GM23248 (cell line): ENCODE measurements at regions not wholly inside any gene's neighbourhood (a gene's known extent, or its start where the extent isn't known, plus 50 kb on each side); places are given as distances from the start of the nearest gene placed in this dataset.

Source experiments
- DNase-seq: peaks from one replicate; pipeline ENCODE4 v3.0.0-alpha.2; 2015
- H2AFZ ChIP-seq: fragments of 200-600 bp; sonication (generic); 2 replicates; pipeline ENCODE4 v1.6.1; 2016; ENCODE audit warnings: antibody characterized with exemption
- H3F3A ChIP-seq: fragments of 200-600 bp; sonication (generic); 2 replicates; pipeline ENCODE4 v1.6.1; 2016; ENCODE audit warnings: mild to moderate bottlenecking, antibody characterized with exemption, mixed run types; ENCODE audit not compliant: insufficient read depth
- H3K27ac ChIP-seq: fragments of 200-600 bp; sonication (generic); 2 replicates; pipeline ENCODE4 v1.5.1; 2016; ENCODE audit warnings: mild to moderate bottlenecking
- H3K27me3 ChIP-seq: fragments of 200-600 bp; sonication (generic); replicated peaks from 2 replicates; pipeline ENCODE4 v1.6.1; 2016; ENCODE audit warnings: mild to moderate bottlenecking; ENCODE audit not compliant: insufficient read depth
- H3K36me3 ChIP-seq: fragments of 200-600 bp; sonication (generic); 2 replicates; pipeline ENCODE4 v1.6.1; 2016; ENCODE audit warnings: low read depth, mild to moderate bottlenecking
- H3K4me1 ChIP-seq: fragments of 200-600 bp; sonication (generic); 2 replicates; pipeline ENCODE4 v1.6.1; 2016; ENCODE audit warnings: mild to moderate bottlenecking; ENCODE audit not compliant: insufficient read depth
- H3K4me2 ChIP-seq: fragments of 200-600 bp; sonication (generic); one replicate; pipeline ENCODE4 v1.6.1; 2016; ENCODE audit warnings: mild to moderate bottlenecking; ENCODE audit not compliant: unreplicated experiment
- H3K4me3 ChIP-seq: fragments of 200-600 bp; sonication (generic); 2 replicates; pipeline ENCODE4 v1.5.1; 2016; ENCODE audit warnings: mild to moderate bottlenecking
- H3K79me2 ChIP-seq: fragments of 200-600 bp; sonication (generic); 2 replicates; pipeline ENCODE4 v1.6.1; 2016; ENCODE audit warnings: mild to moderate bottlenecking; ENCODE audit not compliant: insufficient read depth
- H3K9ac ChIP-seq: fragments of 200-600 bp; sonication (generic); 2 replicates; pipeline ENCODE4 v1.6.1; 2016; ENCODE audit warnings: mild to moderate bottlenecking
- H3K9me2 ChIP-seq: fragments of 200-600 bp; sonication (generic); 2 replicates; pipeline ENCODE4 v1.6.1; 2016; ENCODE audit warnings: mixed run types, mild to moderate bottlenecking, moderate library complexity; ENCODE audit not compliant: insufficient read depth
- H3K9me3 ChIP-seq: fragments of 200-600 bp; sonication (generic); one replicate; pipeline ENCODE4 v1.6.1; 2017; ENCODE audit warnings: low read depth
- H4K20me1 ChIP-seq: fragments of 200-600 bp; sonication (generic); 2 replicates; pipeline ENCODE4 v1.6.0; 2016; ENCODE audit not compliant: insufficient read depth
- EZH2 ChIP-seq: fragments of 200-600 bp; sonication (generic); IDR thresholded peaks from 2 replicates; pipeline ENCODE4 v1.6.1; 2018; ENCODE audit warnings: antibody characterized with exemption, mild to moderate bottlenecking; ENCODE audit not compliant: insufficient read depth, poor library complexity, severe bottlenecking
- EZH2phosphoT487 ChIP-seq: fragments of 200-600 bp; sonication (generic); IDR thresholded peaks from 2 replicates; pipeline ENCODE4 v1.6.1; 2018; ENCODE audit warnings: antibody characterized with exemption, moderate library complexity, mild to moderate bottlenecking, low read depth; ENCODE audit not compliant: insufficient read depth
- WGBS, 2 experiments: methylation state at CpG; one replicate each; pipeline ENCODE4 v1.1.6; 2015 to 2017; ENCODE audit warnings: low lambda C conversion rate in 2 of 2, low coverage in 1 of 2; ENCODE audit errors: missing lambda C conversion rate in 2 of 2; 5-methylcytosine and 5-hydroxymethylcytosine counted together
- in situ Hi-C: fragments of 300-500 bp; cut with MboI; formaldehyde crosslinking; loops from 2 replicates; pipeline ENCODE4 v1.15.0; 2020

DNA sequence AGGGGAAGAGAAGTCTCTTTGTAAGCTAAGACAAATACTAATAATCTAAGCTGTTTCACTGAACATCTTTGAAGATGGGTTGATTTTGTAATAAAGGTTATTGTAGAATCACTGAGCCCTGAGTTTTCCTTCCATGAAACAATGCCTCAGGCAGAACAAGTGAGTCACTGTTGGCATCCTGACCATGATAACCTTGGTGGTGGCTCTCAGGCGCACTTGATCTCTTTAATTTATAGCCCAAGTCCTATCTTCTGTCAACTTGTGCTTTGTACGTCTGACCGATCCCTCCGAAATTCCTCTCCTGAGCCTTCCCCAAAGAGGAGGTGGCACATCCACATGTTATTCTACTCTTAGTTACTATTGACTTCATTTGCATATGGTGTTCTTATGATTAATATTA, 812.9 kb downstream of the REEP3 start:
- Histone ChIP-seq H3K27me3 (no peaks in the 10 kb centered on the region), H3K27ac (no peak overlapping the region), H3K9ac (no peak overlapping the region), H3K4me3 (no peak overlapping the region), H3K36me3 (no peaks in the 10 kb centered on the region), H3K4me2 (no peak overlapping the region), H3K4me1 (no peaks in the 10 kb centered on the region), H3K9me2 (no peaks in the 10 kb centered on the region), H3F3A (no peaks in the 10 kb centered on the region), H2AFZ (no peak overlapping the region), H3K9me3 (peaks cover 5% of the 10 kb centered on the region), H4K20me1 (no peaks in the 10 kb centered on the region), H3K79me2 (no peaks in the 10 kb centered on the region)
- TF ChIP-seq EZH2phosphoT487 (no peak), EZH2 (no peak)
- WGBS, 2 experiments = 43 to 47% methylated on average over 4 of the region's 4 CpGs
- in situ Hi-C loops = no loop called here
- DNase-seq = no peak

DNA sequence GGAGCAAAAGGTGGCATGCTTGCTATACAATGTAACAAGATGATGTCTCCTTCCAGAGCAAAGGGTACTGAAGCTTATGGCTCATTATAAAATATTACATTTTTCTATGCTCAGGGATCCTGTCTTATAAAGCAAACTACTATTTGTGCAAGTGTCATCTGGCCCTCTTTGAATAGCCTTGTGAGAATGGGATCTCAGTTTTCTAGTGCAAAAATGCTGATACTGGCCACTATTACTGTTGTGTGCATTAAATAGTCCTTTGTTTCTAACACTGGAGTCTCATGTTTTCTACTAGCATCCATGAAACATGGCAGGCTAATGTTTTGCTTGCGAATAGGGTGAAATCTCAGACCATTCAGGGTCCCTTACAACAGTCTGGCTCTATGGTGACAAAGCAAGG, 823.0 kb downstream of the REEP3 start:
- no peak overlapping the region for H3K27ac ChIP-seq
- WGBS, 2 experiments = 0 to 12% methylated on average over 1 of the region's 1 CpG
- no peaks in the 10 kb centered on the region for H3F3A ChIP-seq
- H3K4me2 ChIP-seq = no peak overlapping the region
- no peaks in the 10 kb centered on the region for H4K20me1 ChIP-seq
- H2AFZ ChIP-seq = no peak overlapping the region
- no peaks in the 10 kb centered on the region for H3K9me2 ChIP-seq
- TF ChIP-seq EZH2phosphoT487 (no peak), EZH2 (no peak)
- no peak for DNase-seq
- H3K27me3 ChIP-seq = no peaks in the 10 kb centered on the region
- no peaks in the 10 kb centered on the region for H3K4me1 ChIP-seq
- no peak overlapping the region for H3K9ac ChIP-seq
- H3K36me3 ChIP-seq = no peaks in the 10 kb centered on the region
- H3K79me2 ChIP-seq = no peaks in the 10 kb centered on the region
- in situ Hi-C loops = no loop called here
- H3K4me3 ChIP-seq = no peak overlapping the region
- H3K9me3 ChIP-seq = no peaks in the 10 kb centered on the region

DNA sequence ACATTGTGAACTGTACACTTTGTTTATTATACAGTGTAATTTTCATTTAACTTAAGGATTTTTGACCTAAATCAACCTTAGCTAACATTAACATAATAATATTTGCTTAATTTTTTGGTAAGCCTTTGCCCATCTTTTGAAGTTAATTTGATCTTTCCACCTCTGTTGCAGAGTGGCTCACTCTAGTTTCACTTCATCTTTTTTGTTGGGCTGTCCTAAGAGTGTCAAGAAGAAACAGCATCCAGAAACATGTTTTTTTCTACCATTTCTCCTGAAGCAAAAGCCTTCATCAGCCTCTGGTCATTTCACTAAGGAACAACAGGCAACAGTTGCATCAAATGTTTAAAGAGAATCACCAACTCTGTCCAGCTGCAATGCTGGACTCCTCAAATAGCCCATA, 824.7 kb downstream of the REEP3 start:
- no peak overlapping the region for H3K4me3 ChIP-seq
- no peak for DNase-seq
- H3F3A ChIP-seq = no peaks in the 10 kb centered on the region
- in situ Hi-C loops = no loop called here
- H3K9me2 ChIP-seq = no peaks in the 10 kb centered on the region
- H3K4me1 ChIP-seq = no peaks in the 10 kb centered on the region
- H3K27me3 ChIP-seq = no peaks in the 10 kb centered on the region
- H3K27ac ChIP-seq = no peak overlapping the region
- no peak overlapping the region for H3K9ac ChIP-seq
- H3K9me3 ChIP-seq = no peaks in the 10 kb centered on the region
- H3K36me3 ChIP-seq = no peaks in the 10 kb centered on the region
- H4K20me1 ChIP-seq = no peaks in the 10 kb centered on the region
- H3K79me2 ChIP-seq = no peaks in the 10 kb centered on the region
- H3K4me2 ChIP-seq = no peak overlapping the region
- no peak overlapping the region for H2AFZ ChIP-seq
- TF ChIP-seq EZH2 (no peak), EZH2phosphoT487 (no peak)

DNA sequence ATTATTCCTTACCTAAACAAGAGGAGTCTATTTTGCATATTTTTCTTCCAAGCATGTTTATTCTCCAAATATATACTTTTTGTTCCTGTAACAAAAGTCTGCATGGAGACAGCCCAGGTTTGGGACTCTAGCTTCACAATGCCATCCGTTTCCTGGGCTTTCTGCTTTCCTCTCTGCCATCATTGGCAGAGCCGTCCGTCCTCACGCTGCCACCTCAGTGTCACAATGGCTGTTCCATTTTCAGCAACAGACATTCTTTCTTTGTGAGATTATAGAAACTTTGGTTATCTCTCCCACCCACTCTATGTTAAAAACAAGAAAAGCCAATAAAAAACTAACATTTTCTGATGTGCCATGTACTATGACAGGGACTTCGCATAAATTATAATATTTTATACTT, 825.2 kb downstream of the REEP3 start:
- TF ChIP-seq EZH2 (no peak), EZH2phosphoT487 (no peak)
- no peaks in the 10 kb centered on the region for H3K27me3 ChIP-seq
- H3K4me1 ChIP-seq = no peaks in the 10 kb centered on the region
- H3K36me3 ChIP-seq = no peaks in the 10 kb centered on the region
- no peaks in the 10 kb centered on the region for H3F3A ChIP-seq
- H3K79me2 ChIP-seq = no peaks in the 10 kb centered on the region
- no peak overlapping the region for H3K27ac ChIP-seq
- no peak for DNase-seq
- no peaks in the 10 kb centered on the region for H3K9me2 ChIP-seq
- in situ Hi-C loops = no loop called here
- no peak overlapping the region for H2AFZ ChIP-seq
- H3K9me3 ChIP-seq = no peaks in the 10 kb centered on the region
- 45 to 51% methylated on average over 5 of the region's 5 CpGs for WGBS, 2 experiments
- no peak overlapping the region for H3K9ac ChIP-seq
- no peak overlapping the region for H3K4me3 ChIP-seq
- H4K20me1 ChIP-seq = no peaks in the 10 kb centered on the region
- no peak overlapping the region for H3K4me2 ChIP-seq

DNA sequence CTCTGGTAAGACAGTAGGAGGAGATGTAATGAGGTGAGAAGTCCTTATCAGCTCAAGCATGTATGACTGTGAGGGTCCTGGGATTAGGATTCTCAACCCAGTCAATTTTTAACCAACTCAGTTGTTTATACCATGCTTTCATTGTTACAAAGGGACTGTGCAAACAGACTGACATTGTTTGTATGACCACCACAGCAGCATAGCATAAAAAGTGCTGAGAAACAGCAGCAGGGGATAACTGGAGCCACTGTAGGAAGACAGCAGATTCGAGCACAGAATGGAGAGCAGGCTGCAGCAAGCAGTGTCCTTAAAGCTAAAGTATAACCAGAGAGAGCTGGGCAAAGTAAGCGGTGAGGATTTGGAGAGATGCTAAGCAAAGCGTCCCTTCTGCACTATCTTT, 829.5 kb downstream of the REEP3 start:
- H3K36me3 ChIP-seq = no peaks in the 10 kb centered on the region
- no peak for DNase-seq
- H3K27ac ChIP-seq = no peak overlapping the region
- no peaks in the 10 kb centered on the region for H3K27me3 ChIP-seq
- no peaks in the 10 kb centered on the region for H4K20me1 ChIP-seq
- no peak overlapping the region for H3K4me3 ChIP-seq
- no peaks in the 10 kb centered on the region for H3K79me2 ChIP-seq
- no peak overlapping the region for H3K9ac ChIP-seq
- 35 to 42% methylated on average over 3 of the region's 3 CpGs for WGBS, 2 experiments
- no peaks in the 10 kb centered on the region for H3K4me1 ChIP-seq
- TF ChIP-seq EZH2phosphoT487 (no peak), EZH2 (no peak)
- in situ Hi-C loops = no loop called here
- no peak overlapping the region for H3K4me2 ChIP-seq
- no peak overlapping the region for H2AFZ ChIP-seq
- no peaks in the 10 kb centered on the region for H3F3A ChIP-seq
- H3K9me2 ChIP-seq = no peaks in the 10 kb centered on the region
- no peaks in the 10 kb centered on the region for H3K9me3 ChIP-seq
